A172 (cell line): ENCODE measurements at regions not wholly inside any gene's neighbourhood (a gene's known extent, or its start where the extent isn't known, plus 50 kb on each side); places are given as distances from the start of the nearest gene placed in this dataset.

ENCODE experiments used
- DNase-seq: peaks from one replicate; pipeline ENCODE4 v3.0.0-alpha.2; 2015; ENCODE audit warnings: low spot score

DNA sequence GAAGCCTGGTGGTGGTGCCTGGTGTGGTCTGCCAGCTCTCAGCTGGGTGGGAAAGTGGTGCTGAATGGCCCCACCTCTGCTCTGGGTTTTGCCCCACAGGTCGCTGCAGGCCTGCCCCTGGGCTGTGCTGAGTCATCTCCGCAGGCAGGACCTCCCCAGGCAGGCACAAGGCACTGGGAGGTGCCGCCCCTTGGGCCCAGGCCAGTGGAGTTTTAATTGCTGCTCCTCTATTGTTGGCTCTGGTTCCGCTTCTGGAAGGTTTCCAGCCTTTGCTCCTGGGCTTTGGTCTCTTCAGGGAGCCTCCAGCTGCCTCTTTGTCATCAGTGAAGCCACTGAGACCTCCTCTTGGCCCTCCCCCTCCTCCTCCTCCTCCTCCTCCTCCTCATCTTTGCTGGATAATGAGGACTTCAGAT, 180.3 kb upstream of the GRB10 start:
- peak; percentile 100 for DNase-seq

DNA sequence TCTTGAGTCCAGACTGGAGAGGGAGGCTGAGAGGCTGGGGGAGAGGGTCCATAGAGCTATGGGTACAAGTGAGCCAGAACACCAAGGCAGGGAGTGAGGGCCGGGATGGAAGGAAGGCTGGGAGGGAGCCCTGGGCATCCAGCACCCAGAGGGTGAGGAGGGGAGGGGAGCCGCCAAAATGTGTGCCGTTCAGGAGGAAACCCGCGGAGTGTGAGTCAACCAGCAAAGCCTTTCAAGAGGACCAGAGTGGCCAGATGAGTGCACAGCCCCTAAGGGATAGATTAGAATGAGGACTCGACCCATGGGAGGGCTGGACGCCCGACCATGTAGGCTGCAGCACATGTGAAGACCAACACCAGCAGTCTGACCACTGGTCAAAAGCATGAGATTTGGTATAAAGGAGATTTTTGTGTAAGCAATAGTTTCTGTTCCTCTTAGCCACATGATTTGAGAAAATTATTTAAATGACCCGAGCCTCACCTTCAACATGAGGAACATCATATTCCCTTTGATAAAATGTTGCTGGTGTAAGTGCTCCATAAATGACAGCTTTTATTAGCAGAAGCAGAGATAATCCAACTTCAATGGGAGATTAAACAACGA, 179.7 kb upstream of the GRB10 start:
- peak; percentile 43 for DNase-seq

DNA sequence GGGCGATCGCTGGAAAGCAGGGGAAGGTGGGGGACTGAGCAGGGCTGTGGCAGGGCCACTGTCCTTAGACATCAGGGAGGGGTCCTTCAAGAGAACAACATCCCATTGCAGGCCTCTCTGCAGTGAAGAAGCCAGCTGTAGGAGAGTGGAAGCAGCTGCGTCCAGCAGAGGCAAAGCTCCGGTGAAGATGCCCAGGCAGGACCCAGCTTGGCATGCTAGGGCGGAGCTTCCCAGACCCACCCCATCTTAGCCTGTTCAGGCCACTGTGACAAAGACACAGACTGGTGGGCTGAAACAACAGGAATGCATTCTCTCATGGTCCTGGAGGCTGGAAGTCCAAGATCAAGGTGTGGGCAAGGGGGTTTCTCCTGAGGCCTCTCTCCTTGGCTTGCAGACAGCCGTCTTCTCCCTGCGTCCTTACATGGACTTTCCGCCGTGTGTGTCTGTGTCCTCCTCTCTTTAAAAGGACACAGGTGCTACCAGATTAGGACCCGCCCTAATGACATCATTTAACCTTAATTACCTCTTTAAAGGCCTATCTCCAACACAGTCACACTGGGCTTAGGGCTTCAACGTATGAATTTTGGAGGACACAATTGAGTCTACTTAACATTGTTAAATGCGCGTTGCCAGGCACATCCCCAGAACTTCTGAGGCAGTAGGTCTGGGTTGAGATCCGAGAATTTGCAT, 178.1 kb upstream of the GRB10 start:
- no peak for DNase-seq

DNA sequence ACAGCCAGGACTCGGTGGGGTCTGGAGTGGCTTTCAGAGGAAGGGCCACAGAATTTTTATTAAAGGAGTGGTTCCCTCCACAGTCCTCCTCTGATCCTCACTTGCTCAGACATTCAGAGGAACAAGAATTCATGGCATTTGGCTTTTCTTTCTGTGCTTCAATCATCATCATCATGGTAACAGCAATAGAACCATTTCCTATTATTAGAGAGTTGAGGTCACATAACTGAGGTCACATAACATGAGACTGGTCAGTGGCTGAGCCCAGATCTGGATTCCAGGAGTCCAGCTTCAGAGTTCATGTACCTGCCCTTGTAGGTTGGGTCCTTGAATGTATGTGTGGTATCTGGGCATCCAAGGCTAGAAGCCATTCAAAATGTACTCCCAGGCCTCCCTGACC, 177.3 kb upstream of the GRB10 start:
- no peak for DNase-seq

DNA sequence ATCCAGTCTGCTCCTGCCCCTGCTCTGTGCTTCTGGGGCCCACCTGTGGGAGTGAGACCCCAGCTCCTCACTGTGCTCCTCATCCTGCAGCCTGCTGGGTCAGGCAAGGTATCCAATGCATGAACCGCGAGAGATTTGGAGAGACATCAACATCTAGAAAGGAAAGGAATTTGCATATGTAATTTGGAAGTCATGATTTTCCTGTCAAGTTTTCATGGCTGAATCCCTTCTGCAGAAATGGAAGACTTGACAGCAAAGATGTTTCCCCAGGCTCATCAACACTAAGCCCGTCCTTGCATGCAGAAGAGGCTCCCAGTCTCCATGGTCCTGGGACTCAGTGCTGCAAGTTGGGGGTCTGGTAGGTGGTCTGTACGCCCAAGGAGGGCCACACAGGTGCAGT, 176.9 kb upstream of the GRB10 start:
- no peak for DNase-seq

DNA sequence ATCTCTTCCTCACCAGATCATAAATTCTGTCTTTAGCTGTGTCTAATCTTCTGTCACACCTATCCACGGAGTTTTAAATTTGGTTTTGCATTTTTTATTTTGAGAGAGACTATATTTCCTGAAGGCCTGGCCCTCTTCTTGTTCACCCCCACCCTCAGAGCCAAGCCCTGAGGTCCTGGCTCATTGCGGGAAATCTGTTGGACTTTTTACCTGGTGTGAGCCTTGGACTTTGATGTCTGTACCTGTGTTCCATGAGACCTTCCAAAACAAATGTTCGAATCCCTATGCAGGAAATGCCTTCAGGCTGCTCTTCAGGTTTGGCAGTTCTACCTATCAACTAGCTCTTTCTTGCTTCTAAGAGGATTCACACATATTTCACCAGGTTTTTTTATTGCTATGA, 175.2 kb upstream of the GRB10 start:
- DNase-seq, result no peak

DNA sequence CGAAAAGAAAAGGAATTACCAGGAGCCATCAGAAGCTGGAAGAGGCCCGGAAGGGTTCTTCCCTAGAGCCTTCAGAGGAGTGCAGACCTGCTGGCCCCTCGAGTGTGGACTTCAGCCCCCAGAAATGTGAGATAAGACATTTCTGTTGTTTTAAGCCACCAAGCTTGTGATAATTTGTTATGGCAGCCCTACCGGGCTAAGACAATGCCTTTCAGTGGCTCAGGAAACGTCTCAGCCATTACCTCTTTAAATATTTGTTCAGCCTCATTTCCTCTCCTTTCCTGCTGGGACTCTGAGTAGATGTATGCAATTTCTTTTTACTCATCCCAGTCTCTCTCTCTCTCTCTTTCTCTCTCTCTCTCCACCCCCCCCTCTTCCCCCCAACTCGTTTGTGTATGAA, 174.7 kb upstream of the GRB10 start:
- no peak for DNase-seq

DNA sequence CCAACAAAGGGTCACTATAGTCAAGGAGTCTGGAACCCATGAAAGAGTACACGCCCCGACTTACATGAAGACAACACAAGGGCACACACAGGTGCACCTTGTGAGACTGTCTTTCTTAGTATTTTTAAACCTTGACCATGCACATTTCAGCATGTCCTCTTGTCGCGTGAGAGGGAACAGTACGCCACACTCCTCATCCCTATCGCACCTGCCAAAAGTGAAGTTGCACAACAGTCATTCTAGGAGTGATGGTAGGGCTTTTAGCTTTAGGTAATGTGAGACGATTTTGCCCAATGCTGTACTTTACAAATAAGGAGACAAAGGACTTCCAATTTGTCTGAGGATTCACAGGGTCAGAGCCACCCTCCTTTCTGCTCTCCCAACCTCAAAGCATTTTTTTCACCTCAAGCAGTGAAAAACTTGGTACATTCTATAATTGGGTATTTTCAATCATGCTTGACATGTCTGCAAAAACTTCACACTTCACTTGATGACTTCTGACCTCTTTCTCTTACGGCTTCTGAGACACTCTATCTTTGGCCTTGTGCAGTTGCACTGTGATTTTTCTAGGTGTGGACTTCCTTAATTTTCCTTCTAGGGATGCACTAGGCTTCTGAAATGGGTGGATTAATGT, 173.9 kb upstream of the GRB10 start:
- DNase-seq, result no peak

DNA sequence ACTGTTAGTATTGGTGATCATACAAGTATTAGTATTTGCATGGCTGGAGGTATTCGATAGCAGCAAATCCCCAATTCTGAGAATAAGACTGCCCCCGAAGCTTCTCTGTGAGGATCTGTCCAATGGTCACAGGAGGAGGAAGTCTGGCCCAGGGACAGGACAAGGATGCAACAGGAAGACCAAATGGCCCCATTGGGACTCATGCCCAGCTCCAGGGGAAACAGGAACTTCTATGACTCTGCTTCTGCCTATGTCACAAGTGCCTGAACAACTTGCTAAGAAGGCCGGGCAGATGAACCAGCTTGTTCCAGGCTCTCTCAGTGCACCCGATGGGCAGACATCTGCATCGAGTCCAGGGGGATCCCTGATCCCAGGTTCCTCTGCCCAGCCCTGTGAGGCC, 172.0 kb upstream of the GRB10 start:
- DNase-seq, result no peak

DNA sequence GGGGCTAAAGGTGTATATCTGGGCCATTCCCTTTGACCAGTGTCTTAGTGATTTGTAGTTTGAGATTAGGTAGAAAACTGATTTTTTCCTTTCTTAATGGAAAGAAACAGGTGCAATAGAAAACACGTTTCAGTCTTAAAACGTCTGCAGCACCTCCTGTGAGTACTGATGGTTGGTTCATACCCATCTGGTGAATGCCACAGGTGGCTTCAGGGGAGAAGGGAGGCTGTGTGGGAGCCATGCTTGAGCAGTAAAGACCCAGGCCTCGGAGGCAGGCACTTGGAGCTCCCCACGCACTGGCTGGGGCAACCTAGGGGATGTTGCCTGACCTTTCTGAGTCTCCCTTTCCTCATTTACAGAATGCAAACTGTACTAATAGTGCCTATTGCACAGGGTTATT, 171.5 kb upstream of the GRB10 start:
- DNase-seq, result no peak

DNA sequence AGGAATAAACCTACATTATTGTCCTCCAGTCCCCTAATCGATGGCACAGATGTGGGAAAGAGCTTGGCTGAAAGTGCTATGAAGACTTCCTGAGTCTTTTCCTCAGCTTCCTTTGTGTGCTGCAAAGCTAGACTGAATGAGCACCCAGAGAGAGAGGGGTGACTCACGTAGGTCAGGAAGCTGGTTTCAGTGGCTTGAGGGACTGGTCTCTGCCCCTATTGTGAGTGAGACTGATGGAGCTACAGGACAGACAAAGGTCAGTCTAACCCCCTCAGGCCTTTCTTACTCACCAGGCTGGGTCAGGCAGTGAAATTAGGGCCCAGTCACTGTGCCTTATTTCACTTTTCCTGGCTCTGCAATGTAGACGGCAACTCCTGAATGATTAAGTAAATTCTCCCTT, 171.1 kb upstream of the GRB10 start:
- DNase-seq, result peak; percentile 83

DNA sequence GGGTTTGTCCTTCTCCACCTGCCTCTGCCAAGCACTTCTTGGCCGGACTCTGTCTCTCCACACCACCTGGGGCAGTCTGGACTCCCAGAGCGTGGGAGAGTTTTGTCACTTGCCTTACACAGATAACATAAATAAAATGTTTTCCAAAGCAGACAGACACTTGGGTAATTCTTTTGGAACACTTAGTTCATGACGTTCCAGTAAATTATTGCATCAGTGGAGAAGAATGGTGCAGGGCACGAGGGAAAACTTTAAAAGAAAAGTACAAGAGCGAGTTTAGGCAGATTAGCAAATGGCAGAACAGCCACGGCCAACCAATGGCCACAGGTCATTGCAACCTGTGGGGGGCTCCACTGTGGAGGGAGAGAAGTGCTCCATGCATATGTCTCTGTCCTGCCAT, 170.6 kb upstream of the GRB10 start:
- DNase-seq, result no peak

DNA sequence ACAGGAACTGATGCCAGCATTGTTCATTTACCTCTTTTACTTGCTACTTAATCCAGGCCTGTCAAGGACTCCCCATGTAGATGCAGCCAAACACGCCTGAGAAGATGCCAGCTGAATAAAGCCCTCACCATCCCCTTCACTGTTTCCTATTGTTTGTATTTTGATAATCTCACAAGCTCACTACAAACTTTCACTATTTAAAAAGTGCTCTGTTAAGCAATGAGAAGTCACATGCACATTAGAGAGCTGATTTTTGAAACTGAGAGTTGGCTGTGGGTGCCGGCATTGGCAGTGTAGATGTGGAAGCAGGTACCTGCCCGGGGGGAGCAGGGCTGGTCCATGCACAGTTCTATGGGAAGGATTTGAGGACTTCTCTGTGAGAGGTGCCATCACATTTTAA, 169.8 kb upstream of the GRB10 start:
- DNase-seq, result no peak

DNA sequence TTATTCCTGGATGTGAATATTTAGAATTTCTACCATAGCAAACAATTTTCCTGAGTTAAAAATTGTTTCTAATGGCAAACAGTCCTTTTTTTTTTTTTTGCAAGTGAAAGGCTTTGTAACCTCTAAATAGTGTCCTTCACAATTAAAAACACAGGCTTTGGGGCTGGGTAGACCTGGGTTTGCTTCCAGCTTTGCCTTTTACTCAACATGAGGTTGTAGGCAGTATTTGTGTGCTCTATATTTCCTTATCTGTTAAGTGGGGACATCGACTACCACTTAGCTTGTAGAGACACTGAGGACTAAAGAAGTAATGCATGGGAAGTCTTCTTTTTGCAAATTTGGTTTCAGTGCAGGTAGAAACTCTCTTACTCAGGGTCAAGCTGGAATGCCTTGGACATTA, 169.4 kb upstream of the GRB10 start:
- DNase-seq, result no peak

DNA sequence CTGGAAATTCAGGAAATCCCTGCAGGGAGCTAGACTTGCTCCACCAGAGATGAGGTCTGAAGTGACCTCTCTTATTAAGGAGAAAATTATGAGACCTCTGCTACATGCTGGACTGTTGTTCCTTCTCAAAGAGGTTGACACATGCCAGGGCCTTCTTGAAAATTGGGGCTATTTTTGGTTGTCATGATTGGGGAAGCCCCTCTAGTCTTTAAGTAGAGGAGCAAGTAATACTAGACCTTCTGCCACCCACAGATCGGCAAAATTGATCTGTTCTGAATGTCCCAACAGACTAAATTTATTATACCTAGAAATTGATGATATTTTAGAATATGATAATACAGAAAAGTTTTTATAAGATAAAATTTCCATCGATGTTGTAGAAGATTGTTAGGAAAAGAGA, 160.8 kb upstream of the GRB10 start:
- DNase-seq, result no peak

DNA sequence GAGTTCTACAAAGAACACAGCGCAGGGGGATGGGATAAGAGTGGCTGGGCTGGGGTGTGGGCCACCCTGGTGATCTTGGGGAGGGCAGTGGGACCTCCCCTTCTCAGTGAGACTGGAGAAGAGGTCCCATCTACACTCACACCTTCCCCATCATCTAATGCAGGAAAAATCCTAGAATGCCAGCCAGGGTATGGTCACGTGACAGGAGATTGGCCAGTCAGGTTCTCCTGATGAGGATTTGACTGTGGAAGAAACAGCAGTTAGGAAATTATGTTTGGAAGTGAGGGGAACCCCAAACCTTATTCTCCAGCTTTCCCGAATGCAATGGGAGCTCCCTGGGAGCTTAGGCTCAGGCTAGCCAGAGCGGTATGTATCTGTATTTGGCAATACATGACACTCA, 158.8 kb upstream of the GRB10 start:
- DNase-seq, result no peak

DNA sequence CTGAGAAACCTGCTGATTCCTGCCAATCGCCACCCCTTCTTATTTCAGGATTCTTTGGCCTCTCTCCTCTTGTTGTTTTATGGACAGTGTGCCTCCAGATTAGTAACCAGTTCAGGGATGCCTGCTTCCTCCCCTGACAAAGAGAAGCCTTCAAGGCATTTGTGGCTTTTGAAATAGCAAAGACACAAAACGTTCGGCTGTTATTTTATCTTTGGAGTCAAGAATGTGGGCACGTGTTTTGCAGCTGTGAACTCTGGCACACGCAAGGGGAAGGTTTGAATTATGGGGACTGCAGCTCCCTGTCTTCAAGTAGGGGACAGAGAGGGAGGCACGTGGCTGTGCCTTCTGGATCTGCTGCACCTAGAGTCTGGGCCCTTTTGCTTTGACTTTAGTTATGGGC, 157.9 kb upstream of the GRB10 start:
- no peak for DNase-seq

DNA sequence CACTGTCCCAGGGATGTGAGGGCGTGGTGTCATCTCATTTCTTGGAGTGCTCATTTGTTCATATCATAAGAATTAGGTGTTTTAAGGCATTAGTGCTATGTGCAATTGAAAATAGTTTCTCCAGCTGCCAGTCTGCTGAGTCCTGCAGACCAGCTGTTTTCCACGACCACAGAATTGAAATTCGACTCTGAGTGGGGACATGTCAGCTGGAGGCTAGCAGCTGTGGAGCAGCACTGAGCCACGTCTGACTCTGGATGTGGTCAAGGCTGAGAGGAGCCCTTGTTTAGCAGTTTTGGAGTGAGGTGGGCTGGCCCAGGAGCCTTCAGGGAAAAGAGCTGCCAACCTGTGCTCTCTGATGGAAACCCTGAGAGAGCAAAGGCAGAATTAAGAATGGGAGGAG, 156.3 kb upstream of the GRB10 start:
- DNase-seq, result no peak

DNA sequence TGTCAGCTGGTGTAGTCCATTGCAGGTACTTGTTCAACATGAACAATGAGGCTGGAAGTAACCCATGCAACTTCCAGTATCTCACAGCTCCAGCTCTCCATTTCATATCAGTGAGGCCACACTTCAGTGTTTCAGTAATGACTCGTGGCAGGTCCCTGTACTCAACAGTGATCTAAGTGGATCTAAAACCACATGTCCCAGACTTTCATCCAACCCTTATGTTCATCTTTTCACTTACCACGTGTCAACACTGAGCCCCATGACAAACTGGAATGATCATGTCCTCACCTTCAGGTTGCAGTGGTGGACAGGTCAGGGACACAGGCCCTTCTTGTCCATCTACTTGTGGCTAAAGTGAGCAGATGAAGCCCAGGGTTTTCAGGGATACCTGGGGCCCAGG, 155.0 kb upstream of the GRB10 start:
- no peak for DNase-seq

DNA sequence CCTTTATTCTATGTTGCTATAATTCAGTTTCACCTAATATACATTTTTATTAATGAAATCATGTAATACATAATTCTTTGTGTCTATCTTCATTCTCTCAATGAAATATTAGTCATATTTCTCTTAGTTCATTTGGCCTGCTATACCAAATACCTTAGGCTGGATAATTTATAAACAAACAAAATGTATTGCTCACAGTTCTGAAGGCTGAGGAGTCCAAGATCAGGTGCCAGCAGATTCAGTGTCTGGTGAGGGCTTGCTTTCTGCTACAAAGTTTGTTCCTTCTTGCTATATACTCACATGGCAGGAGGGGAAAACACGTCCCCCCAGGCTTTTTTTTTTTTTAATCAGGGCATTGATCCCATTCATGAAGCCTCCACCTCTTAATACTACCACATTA, 143.4 kb upstream of the GRB10 start:
- DNase-seq, result no peak

DNA sequence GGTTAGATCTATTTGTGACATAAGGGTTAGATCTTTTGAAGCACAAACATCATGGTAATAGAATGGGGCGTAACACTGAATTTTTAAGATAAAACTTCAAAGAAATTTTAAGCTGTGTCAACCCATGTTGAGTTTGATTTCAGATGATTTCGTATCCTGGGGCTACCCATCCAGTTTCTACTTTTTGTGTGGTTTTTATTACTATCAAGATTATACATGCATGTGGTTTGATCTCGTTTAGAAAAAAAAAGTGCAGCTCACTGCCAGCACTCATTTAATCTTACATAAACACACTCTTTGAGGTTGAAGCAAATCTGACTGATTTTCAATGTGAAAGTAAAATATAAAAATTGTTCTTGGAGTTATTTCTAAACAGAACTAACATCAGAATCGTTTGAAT, 140.8 kb upstream of the GRB10 start:
- no peak for DNase-seq

DNA sequence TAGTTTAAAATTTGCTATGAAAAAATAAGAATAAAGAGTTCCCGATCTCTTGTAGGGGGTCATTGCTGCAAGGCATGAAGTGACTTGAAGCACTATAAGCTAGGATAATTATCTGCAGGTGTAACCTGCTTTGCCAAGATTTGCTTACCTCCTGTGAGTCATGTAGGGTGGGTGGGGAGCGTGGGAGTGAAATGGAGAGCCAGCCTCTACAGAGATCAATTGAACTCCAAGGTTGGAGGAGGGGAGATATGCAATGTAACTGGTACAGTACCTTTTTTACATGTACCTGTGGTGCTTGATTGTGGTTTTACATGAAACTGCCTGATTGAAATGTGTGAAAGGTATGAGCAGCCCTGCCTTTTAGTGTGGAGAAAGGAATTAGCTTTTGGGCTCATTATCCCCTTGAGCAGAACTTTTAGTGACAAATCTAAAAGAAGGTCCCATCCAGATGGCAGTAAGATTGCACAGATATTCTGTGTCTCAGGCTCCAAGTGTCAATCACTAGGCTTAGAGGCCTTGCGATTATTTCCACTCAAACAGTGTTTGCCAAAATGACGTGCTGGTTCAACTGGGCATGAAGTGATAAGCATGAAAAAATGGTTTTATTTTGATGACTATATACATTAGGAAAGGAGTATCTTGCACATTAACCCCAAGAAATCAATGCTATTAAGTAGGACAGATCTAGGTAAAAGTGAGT, 138.6 kb upstream of the GRB10 start:
- no peak for DNase-seq

DNA sequence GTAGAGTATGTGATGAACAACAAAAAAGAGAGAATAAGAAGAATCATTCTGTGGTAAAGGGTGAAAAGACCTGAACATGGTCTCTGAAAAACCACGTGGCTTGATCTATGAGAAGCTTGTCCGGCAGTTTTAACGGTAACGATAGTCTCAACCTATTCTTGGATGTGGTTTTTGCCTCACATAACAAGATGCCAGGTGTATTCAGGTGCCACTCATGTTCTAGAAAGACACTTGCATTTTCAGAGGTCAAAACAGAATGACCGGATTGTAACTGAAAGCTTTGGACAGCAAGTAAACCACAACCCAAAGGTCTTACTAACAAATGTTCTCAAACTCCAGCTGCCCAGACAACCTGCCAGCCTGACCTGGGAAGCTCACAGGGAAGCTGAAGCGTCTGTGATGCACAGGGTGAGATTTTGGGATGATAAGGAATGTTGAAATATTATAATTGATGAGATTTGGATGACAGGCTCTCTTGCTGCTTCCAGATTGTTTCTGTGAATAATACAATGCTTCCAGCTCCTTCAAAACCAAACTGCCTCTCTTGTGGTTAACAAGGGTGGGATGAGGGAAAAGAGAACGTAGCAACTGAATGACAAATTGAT, 137.4 kb upstream of the GRB10 start:
- DNase-seq, result peak; percentile 18
